ENCODE measurements at regions not wholly inside any gene's neighbourhood (a gene's known extent, or its start where the extent isn't known, plus 50 kb on each side); places are given as distances from the start of the nearest gene placed in this dataset.

GRCh38 chr9:12066455-12067035 lies 626.6 kb upstream of the TYRP1 start:
- H2AFZ ChIP-seq = no peak overlapping the region
- no peaks in the 10 kb centered on the region for H3K27me3 ChIP-seq
- no peak for DNase-seq (ENCODE audit: low spot score)
- no peaks in the 10 kb centered on the region for H3K9me3 ChIP-seq (ENCODE audit: low read depth)
- H4K20me1 ChIP-seq (ENCODE audit: insufficient read depth, poor library complexity, severe bottlenecking) = no peaks in the 10 kb centered on the region
- TF ChIP-seq EZH2 (IDR thresholded peaks at IDR 0.05; ENCODE audit: borderline replicate concordance) = no peak
- TF ChIP-seq, protein P1, sequence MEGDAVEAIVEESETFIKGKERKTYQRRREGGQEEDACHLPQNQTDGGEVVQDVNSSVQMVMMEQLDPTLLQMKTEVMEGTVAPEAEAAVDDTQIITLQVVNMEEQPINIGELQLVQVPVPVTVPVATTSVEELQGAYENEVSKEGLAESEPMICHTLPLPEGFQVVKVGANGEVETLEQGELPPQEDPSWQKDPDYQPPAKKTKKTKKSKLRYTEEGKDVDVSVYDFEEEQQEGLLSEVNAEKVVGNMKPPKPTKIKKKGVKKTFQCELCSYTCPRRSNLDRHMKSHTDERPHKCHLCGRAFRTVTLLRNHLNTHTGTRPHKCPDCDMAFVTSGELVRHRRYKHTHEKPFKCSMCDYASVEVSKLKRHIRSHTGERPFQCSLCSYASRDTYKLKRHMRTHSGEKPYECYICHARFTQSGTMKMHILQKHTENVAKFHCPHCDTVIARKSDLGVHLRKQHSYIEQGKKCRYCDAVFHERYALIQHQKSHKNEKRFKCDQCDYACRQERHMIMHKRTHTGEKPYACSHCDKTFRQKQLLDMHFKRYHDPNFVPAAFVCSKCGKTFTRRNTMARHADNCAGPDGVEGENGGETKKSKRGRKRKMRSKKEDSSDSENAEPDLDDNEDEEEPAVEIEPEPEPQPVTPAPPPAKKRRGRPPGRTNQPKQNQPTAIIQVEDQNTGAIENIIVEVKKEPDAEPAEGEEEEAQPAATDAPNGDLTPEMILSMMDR (IDR thresholded peaks at IDR 0.05; ENCODE audit: poor library complexity) = no peak
- TF ChIP-seq EZH2phosphoT487 (IDR thresholded peaks at IDR 0.05; ENCODE audit: low read depth, severe bottlenecking, unreplicated experiment) = no peak
- H3K79me2 ChIP-seq = no peaks in the 10 kb centered on the region
- H3K4me3 ChIP-seq = no peak overlapping the region
- peaks cover 14% of the 10 kb centered on the region for H3K4me1 ChIP-seq (ENCODE audit: insufficient read depth)
- H3K27ac ChIP-seq = no peak overlapping the region
- 98% methylated on average over 2 of the region's 2 CpGs for WGBS (ENCODE audit: low lambda C conversion rate, missing lambda C conversion rate)
- H3K4me2 ChIP-seq = no peak overlapping the region
- H3K9me2 ChIP-seq (replicated peaks; ENCODE audit: insufficient read depth) = no peaks in the 10 kb centered on the region
- no peaks in the 10 kb centered on the region for H3K36me3 ChIP-seq (replicated peaks; ENCODE audit: insufficient read depth, low read depth)

DNA sequence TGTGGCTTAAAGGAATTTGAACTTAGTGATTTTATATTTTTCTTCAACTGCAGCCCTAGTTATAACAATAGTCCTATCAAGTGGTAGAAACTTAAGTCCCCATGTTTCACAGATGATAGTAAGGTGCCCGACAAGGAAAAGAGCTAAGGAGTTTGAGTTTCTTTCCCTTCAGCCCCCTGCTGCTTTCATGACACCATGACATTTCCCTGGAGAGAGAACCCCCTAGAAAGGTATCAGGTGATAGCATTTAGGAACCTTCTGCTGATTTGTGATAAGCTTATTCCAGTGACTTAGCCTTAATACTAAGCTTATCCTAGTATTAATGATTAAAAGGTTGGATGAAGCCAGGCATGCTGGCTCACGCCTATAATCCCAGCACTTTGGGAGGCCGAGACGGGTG lies 623.8 kb upstream of the TYRP1 start:
- H3K4me3 ChIP-seq = no peak overlapping the region
- H3K4me2 ChIP-seq = no peak overlapping the region
- DNase-seq (ENCODE audit: low spot score) = no peak
- no peaks in the 10 kb centered on the region for H3K36me3 ChIP-seq (replicated peaks; ENCODE audit: insufficient read depth, low read depth)
- no peaks in the 10 kb centered on the region for H3K79me2 ChIP-seq
- no peak for TF ChIP-seq EZH2 (IDR thresholded peaks at IDR 0.05; ENCODE audit: borderline replicate concordance)
- TF ChIP-seq, protein P1 (IDR thresholded peaks at IDR 0.05; ENCODE audit: poor library complexity) = no peak
- no peak for TF ChIP-seq EZH2phosphoT487 (IDR thresholded peaks at IDR 0.05; ENCODE audit: low read depth, severe bottlenecking, unreplicated experiment)
- no peaks in the 10 kb centered on the region for H3K9me2 ChIP-seq (replicated peaks; ENCODE audit: insufficient read depth)
- H3K27me3 ChIP-seq = no peaks in the 10 kb centered on the region
- no peak overlapping the region for H3K27ac ChIP-seq
- 76% methylated on average over 4 of the region's 4 CpGs for WGBS (ENCODE audit: low lambda C conversion rate, missing lambda C conversion rate)
- no peaks in the 10 kb centered on the region for H3K9me3 ChIP-seq (ENCODE audit: low read depth)
- H2AFZ ChIP-seq = no peak overlapping the region
- H4K20me1 ChIP-seq (ENCODE audit: insufficient read depth, poor library complexity, severe bottlenecking) = no peaks in the 10 kb centered on the region
- peaks cover 14% of the 10 kb centered on the region for H3K4me1 ChIP-seq (ENCODE audit: insufficient read depth)

- Histone ChIP-seq H3K9me2 (replicated peaks; ENCODE audit: insufficient read depth) (no peaks in the 10 kb centered on the region), H3K9me3 (ENCODE audit: low read depth) (no peaks in the 10 kb centered on the region), H4K20me1 (ENCODE audit: insufficient read depth, poor library complexity, severe bottlenecking) (no peaks in the 10 kb centered on the region), H3K79me2 (no peaks in the 10 kb centered on the region), H3K36me3 (replicated peaks; ENCODE audit: insufficient read depth, low read depth) (no peaks in the 10 kb centered on the region), H3K27me3 (no peaks in the 10 kb centered on the region), H3K27ac (no peak overlapping the region), H2AFZ (no peak overlapping the region), H3K4me1 (ENCODE audit: insufficient read depth) (no peaks in the 10 kb centered on the region), H3K4me2 (no peak overlapping the region), H3K4me3 (no peak overlapping the region)
- DNase-seq (ENCODE audit: low spot score) = no peak
- TF ChIP-seq, protein P1 (IDR thresholded peaks at IDR 0.05; ENCODE audit: poor library complexity) = no peak
- no peak for TF ChIP-seq EZH2phosphoT487 (IDR thresholded peaks at IDR 0.05; ENCODE audit: low read depth, severe bottlenecking, unreplicated experiment)
- no peak for TF ChIP-seq EZH2 (IDR thresholded peaks at IDR 0.05; ENCODE audit: borderline replicate concordance)
These were observed 607.8 kb upstream of the TYRP1 start for GRCh38 chr9:12085399-12085798.

Measured in hepatocyte (in vitro differentiated cells).